HL-60 (cell line): ENCODE measurements at regions not wholly inside any gene's neighbourhood (a gene's known extent, or its start where the extent isn't known, plus 50 kb on each side); places are given as distances from the start of the nearest gene placed in this dataset.

Source experiments
- CTCF ChIP-seq: IDR thresholded peaks from one replicate; pipeline ENCODE4 v1.5.1; 2011; ENCODE audit warnings: low read length, control low read depth, inconsistent platforms; ENCODE audit not compliant: insufficient read depth
- POLR2AphosphoS5 ChIP-seq: IDR thresholded peaks from 2 replicates; pipeline ENCODE4 v1.6.1; 2012; ENCODE audit warnings: low read depth
- REST ChIP-seq: IDR thresholded peaks from 2 replicates; pipeline ENCODE4 v1.6.1; 2012; ENCODE audit warnings: low read depth; ENCODE audit not compliant: insufficient replicate concordance

- no peak for TF ChIP-seq CTCF
- no peak for TF ChIP-seq POLR2AphosphoS5
- no peak for TF ChIP-seq REST
Measured at GRCh38 chr9:116067566-116067965, 86.0 kb upstream of the PAPPA start.
